GM12872 (cell line): ENCODE measurements at regions not wholly inside any gene's neighbourhood (a gene's known extent, or its start where the extent isn't known, plus 50 kb on each side); places are given as distances from the start of the nearest gene placed in this dataset.

Experiments
- TF ChIP-seq, protein P1 (sequence below): IDR thresholded peaks from 3 replicates; pipeline ENCODE4 v1.5.1; 2011; ENCODE audit warnings: low read depth, mild to moderate bottlenecking, low read length, moderate library complexity; ENCODE audit not compliant: insufficient read depth

DNA sequence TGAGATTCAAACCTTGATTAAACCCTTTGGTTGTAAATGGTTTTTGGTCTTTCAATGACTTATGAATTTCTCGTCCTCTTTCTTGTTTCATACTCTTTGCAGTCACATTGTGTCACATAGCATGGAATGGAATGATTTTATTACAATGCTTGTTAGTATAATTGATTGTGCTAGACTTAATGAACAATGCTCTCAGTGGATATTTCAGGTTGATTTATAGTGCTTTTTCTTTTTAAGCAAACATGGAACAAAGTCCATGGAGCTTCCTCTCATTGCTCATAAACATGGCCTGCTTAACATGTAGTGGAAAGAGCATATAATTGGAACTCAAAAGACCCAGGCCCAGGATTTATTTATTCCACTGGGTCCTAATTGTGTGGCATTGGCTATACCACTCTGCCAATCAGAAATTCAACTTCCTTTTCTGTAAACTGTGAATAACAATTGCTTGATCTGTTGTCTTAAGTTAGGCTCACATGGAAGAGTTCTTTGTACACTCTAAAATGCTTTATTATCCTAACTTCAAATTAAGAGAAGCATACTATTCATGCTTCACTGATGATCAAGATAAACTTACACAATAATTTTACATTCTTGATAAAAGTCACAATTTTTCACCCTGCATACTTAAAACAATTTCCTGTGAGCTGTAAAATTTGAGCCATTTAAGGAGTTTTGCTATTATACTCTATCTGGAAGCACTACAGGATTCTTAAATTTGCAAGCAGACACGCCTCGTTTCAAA is 370.5 kb upstream of the PDE3A start:
- TF ChIP-seq, protein P1, sequence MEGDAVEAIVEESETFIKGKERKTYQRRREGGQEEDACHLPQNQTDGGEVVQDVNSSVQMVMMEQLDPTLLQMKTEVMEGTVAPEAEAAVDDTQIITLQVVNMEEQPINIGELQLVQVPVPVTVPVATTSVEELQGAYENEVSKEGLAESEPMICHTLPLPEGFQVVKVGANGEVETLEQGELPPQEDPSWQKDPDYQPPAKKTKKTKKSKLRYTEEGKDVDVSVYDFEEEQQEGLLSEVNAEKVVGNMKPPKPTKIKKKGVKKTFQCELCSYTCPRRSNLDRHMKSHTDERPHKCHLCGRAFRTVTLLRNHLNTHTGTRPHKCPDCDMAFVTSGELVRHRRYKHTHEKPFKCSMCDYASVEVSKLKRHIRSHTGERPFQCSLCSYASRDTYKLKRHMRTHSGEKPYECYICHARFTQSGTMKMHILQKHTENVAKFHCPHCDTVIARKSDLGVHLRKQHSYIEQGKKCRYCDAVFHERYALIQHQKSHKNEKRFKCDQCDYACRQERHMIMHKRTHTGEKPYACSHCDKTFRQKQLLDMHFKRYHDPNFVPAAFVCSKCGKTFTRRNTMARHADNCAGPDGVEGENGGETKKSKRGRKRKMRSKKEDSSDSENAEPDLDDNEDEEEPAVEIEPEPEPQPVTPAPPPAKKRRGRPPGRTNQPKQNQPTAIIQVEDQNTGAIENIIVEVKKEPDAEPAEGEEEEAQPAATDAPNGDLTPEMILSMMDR: no peak

DNA sequence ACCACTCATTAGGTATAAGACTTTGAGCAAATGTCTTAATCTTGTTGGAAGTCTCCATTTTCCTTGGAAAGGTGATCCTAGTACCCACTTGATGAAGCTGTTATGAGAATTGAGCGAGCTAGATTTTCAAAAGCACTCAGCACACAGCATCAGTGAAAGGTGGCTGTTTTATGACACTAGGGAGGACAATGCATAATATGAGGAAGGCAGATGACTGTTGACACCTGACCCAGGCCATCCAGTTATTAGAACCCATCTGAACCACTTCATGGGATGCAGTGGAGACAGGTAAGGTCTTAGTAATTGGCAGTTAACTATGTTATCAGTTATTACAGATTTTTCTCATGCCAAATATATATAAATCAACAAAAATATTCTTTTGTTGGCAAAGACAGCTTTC is 369.9 kb upstream of the PDE3A start:
- TF ChIP-seq, protein P1: no peak

DNA sequence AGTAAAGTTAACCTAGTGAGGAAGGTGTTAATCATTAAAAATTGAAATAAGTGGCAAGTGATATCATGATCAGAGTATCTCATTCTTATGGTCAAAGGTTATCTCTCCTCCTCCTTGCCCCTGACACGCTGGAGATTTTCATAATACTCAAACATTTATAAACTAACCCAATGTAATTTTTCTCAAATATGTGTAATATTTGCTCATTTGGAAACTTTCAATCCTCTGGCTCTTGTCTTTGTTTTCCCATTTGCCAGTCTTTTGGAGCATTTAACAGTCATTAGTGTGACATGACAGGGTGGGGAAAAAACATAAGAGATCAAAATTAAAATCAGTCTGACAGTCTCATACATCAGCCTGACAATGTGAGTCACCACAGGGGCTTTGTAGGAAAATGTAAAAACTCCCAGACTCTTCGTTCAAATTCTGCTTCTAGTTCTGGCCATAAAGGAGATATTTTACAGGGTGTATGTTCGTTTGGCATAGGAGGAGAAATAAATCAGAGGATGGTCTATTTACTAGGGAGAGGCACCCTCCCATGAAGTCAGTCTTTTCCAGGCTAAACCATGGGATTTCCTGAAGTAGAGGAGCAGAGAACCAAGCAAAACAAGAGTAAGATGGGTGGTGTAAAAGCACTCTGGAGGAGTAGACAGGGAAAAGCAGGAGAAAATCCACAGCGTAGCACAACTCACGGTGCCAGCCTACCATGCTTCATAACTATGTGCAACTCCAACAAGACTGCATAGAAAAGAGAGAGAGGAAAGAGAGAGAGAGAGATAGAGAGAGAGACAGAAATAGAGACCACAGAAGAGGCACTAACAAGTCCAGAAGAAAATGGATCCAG is 369.2 kb upstream of the PDE3A start:
- TF ChIP-seq, protein P1: no peak

DNA sequence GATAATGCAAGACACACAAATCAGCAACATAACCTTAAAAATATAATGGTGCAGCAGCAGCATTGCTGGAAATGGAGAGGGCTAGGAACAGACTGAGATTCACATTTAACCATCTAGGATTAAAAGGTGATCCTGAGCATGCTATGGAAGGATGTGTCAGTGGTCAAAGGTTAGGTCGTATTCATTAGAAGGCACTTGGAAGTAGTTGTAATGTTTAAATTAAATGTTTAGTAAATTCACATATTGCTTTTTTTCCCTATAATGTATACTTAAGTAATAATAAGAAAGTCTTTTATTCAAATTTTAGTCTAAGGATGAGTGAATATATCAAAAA is 368.6 kb upstream of the PDE3A start:
- TF ChIP-seq, protein P1: no peak

DNA sequence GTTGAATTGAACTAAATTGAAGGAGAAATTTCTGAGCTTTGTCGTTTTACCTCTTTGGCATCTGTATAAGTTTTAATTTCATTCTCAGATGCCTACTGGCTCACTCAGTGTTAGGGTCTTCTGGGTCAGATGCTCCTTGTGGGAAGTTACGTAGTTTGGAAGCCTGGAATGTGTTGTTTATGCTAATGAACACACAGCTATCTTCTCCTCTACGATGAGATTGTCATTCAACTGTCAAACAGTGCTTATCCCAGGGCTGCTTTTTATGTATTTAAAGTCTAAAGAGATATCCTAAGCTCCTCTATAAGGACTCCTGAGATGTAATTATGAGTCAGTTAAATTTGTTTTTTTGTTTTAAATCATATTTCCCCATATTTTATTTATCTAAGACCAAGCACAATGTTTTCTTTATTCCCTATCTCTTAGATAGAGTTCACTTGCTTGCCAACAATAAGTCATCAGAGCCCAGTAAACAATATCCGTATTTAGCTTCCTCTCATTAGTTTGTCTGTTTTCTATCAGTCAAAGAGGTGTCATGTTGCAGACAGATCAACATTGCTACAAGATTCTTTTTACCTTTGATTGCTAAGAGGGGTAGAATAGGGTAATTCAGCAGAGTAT is 368.0 kb upstream of the PDE3A start:
- TF ChIP-seq, protein P1: no peak

DNA sequence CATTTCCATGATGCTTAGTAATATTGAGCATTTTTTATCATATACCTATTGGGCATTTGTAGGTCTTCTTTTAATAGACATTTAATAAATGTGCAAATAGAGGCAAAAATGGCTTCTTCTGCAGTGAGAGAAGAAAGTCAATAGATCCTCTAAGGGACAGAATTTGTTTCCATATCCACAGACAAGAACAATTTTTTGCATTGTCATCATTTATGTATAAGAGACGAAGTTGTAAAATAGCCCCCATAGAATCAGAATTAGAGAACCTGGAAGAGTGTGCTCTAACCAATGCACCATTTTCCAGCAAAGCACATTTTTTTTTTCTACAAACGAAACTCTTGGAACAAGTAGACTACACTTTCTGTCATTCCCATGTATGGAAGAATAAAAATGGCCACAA is 365.1 kb upstream of the PDE3A start:
- TF ChIP-seq, protein P1: no peak

DNA sequence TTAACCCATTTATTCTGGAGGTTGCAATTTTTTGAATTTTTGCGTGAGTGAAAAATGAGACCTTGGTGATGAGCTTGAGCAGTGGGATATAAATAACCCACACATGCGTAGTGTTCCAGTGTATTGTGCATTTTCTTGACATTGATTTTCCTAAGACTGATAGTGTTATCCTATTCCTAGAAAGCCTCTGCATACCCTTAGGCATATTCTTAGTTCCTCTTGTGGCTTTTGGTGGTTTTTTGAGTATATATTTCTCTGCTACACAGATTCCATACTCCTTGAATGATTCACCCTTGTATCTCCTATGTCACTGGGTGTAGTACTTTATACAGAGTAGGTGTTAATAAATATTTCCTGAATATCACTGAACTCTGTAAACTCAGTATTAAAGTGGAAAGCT is 363.4 kb upstream of the PDE3A start:
- TF ChIP-seq, protein P1: no peak
